ENCODE measurements at regions not wholly inside any gene's neighbourhood (a gene's known extent, or its start where the extent isn't known, plus 50 kb on each side); places are given as distances from the start of the nearest gene placed in this dataset.
A peak's percentile ranks its signal among the peaks of the same experiment; 100 is the strongest.

GRCh38 chr3:186414735-186415419 lies 52.8 kb upstream of the DGKG start:
- no peak for TF ChIP-seq REST (IDR thresholded peaks at IDR 0.05; ENCODE audit: low read depth)
- no peak for TF ChIP-seq EP300 (IDR thresholded peaks at IDR 0.05; ENCODE audit: borderline replicate concordance)
- no peak for TF ChIP-seq NFIC (IDR thresholded peaks at IDR 0.05)
- TF ChIP-seq ZBTB7A (IDR thresholded peaks at IDR 0.05; ENCODE audit: low read depth) = no peak
- no peak for TF ChIP-seq FOXM1 (IDR thresholded peaks at IDR 0.05; ENCODE audit: borderline replicate concordance, low read depth)
- TF ChIP-seq MAX (IDR thresholded peaks at IDR 0.05) = no peak
- TF ChIP-seq TCF12 (IDR thresholded peaks at IDR 0.05; ENCODE audit: low read depth) = no peak
- TF ChIP-seq CREB1 (IDR thresholded peaks at IDR 0.05; ENCODE audit: low read depth) = no peak
- no peak for TF ChIP-seq EGR1 (IDR thresholded peaks at IDR 0.05)
- TF ChIP-seq, protein P1, sequence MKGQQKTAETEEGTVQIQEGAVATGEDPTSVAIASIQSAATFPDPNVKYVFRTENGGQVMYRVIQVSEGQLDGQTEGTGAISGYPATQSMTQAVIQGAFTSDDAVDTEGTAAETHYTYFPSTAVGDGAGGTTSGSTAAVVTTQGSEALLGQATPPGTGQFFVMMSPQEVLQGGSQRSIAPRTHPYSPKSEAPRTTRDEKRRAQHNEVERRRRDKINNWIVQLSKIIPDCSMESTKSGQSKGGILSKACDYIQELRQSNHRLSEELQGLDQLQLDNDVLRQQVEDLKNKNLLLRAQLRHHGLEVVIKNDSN (IDR thresholded peaks at IDR 0.05) = no peak
- no peak for TF ChIP-seq TAF1 (IDR thresholded peaks at IDR 0.05; ENCODE audit: low read depth)
- TF ChIP-seq TEAD4 (IDR thresholded peaks at IDR 0.05) = no peak
- no peak for TF ChIP-seq RAD21 (IDR thresholded peaks at IDR 0.05; ENCODE audit: low read depth)
- no peak for TF ChIP-seq YY1 (IDR thresholded peaks at IDR 0.05; ENCODE audit: low read depth)
- TF ChIP-seq CEBPB (IDR thresholded peaks at IDR 0.05) = no peak

GRCh38 chr3:186413615-186414415 lies 51.8 kb upstream of the DGKG start:
- TF ChIP-seq MAX (IDR thresholded peaks at IDR 0.05) (peak; percentile 48), RAD21 (IDR thresholded peaks at IDR 0.05; ENCODE audit: low read depth) (0 out of 2 replicates have a peak, but pooled peaks have one; percentile 2), TCF12 (IDR thresholded peaks at IDR 0.05; ENCODE audit: low read depth) (peak; percentile 67; the same call in 1 of the 2 replicates), TEAD4 (IDR thresholded peaks at IDR 0.05) (no peak), EP300 (IDR thresholded peaks at IDR 0.05; ENCODE audit: borderline replicate concordance) (0 out of 2 replicates have a peak, but pooled peaks have one; percentile 32)

GRCh38 chr3:186411994-186412393 lies 50.0 kb upstream of the DGKG start:
- TF ChIP-seq YY1 (IDR thresholded peaks at IDR 0.05; ENCODE audit: low read depth) (no peak), CEBPB (IDR thresholded peaks at IDR 0.05) (no peak), RAD21 (IDR thresholded peaks at IDR 0.05; ENCODE audit: low read depth) (no peak), TEAD4 (IDR thresholded peaks at IDR 0.05) (no peak), ZBTB7A (IDR thresholded peaks at IDR 0.05; ENCODE audit: low read depth) (no peak), CREB1 (IDR thresholded peaks at IDR 0.05; ENCODE audit: low read depth) (no peak), NFIC (IDR thresholded peaks at IDR 0.05) (no peak), FOXM1 (IDR thresholded peaks at IDR 0.05; ENCODE audit: borderline replicate concordance, low read depth) (no peak), TAF1 (IDR thresholded peaks at IDR 0.05; ENCODE audit: low read depth) (no peak), EGR1 (IDR thresholded peaks at IDR 0.05) (no peak), MAX (IDR thresholded peaks at IDR 0.05) (no peak), TCF12 (IDR thresholded peaks at IDR 0.05; ENCODE audit: low read depth) (no peak), REST (IDR thresholded peaks at IDR 0.05; ENCODE audit: low read depth) (no peak), EP300 (IDR thresholded peaks at IDR 0.05; ENCODE audit: borderline replicate concordance) (no peak)
- TF ChIP-seq, protein P1 (IDR thresholded peaks at IDR 0.05) = no peak
